Middle frontal gyrus (tissue), 1 donor: ENCODE measurements at regions not wholly inside any gene's neighbourhood (a gene's known extent, or its start where the extent isn't known, plus 50 kb on each side); places are given as distances from the start of the nearest gene placed in this dataset.

ENCODE experiments used
- DNase-seq: peaks from one replicate; pipeline ENCODE4 v3.0.0-alpha.2; 2015; ENCODE audit warnings: low spot score; ENCODE audit errors: extremely low spot score

DNA sequence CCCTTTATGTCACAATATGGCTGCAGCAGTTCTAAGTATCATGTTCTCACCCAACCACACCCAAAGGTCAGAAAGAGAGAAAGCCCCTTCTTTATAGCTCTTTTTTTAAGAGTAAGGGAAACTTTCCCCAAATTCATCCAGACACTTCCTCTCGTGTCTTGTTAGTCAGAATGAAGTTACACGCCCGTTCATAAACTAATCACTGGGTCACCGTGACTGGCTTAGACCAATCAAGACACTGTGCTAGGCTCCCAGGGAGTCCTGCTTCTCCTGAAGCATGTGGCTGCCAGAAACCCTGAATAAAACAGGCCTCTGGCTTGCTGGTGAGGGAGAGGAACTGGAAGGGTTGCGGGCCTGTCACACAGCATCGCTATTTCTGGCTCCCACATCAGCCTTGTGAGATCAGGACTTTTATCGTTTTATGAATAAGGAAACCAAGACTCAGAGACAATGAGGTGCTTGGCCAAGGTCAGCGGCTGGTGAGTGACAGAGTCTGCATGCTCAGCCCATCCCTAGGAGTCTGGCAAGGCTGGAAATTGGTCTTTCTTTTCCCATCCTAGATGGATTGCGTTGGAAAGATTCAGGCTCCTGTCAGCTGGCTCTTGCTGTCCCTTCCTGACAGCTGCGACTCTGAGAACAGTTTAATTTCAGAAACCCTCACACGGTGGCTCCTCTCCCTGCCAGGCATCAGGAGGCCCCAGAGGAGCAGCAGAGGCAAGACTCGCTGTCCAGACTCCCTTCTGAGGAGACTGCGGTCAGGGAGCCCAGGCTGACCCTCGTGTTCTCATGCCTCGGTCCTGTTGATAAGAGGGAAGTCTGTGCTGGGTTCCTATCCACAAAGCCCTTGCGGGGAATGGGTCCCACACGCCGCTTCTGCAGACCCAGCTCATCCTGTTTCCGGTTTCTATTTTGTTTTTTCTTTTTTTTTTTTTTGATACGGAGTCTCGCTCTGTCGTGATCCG lies 104.5 kb upstream of the TAF1B start:
- no peak for DNase-seq

DNA sequence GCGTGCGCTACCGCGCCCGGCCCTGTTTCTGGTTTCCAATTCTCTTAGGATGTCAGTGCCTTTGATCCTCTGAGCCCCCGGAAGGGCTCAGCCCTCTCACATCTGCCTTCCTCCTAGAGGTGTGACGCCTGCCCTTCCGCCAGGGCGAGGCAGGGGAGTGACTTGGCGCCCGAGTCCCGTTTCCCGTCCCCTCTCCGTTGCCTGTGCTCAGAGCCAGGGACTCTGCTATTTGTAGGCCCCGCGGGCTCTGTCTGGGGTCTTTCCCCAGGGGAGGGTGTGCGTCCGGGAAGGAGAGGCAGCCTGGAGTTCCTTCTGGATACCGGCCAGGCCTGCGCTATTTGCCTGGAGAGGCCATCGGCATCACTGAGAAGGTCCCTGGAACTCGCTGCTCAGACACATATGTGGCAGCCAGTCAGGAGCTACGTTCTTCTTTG lies 103.7 kb upstream of the TAF1B start:
- DNase-seq, result no peak

DNA sequence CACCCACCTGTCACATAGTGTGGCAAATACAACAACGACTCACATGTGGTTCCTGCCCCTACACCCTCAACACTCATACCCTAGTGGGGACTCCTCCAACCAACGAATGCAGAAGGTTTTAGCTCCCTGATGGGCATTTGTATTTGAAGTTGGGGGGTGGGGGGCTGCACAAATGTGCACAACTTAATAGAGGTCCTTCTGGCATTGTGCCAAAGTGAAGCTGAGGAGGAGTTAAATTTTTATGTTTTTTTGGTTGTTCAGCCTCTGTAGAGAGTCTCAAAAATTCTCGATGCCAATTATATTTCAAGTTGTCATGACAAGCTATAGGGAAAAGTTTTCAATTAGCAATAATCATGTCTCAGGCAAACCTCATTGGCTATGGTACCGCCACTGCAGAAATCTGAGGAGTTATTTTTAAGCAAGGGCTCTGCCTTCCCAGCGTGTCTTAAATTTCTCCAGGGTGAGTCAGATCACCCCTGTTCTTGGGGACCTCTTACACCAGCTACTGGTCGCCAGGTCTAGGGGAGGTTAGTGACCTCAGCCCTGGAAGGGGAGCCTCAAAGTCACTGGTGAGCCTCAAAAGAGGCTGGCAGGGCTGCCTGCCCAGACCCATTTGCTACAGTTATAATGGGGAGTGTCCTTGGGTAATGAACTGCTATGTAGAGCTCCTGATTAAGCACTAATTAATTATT lies 102.7 kb upstream of the TAF1B start:
- no peak for DNase-seq

DNA sequence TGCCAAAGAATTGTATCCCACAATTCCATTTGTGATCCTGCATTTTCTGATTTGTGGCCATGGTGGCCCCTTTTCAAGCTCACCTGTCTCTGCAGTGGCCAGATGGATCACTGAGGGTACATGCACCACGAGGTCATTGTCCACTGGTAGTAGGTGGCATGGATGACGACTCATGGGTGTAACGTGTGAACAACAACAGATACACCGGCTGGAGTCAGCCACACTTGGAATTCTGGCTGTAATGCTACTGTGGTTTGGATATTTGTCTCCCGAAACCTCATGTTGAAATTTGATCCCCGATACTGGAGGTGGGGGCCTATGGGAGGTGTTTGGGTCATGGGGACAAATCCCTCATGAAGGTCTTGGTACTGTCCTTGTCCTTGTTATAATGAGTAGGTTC lies 102.2 kb upstream of the TAF1B start:
- no peak for DNase-seq

DNA sequence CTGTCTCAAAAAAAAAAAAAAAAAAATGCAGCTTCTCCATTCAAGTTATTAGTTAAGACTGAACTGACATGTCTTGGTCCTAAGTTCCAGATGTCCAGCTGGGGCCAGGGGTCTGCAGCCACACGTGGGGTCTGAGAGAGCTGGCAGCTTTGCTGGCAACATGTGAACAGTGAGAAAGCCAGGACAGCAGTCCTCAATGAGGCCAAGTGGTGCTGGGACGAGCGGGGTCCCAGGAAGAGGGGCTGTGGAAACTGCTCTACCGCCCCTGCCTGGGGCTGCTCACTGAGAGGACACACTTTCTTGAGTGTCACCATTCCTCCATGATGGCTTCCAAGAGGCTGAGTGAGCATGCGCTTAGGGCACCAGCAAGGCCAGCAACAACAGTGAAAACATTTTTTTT lies 100.7 kb upstream of the TAF1B start:
- DNase-seq, result no peak

DNA sequence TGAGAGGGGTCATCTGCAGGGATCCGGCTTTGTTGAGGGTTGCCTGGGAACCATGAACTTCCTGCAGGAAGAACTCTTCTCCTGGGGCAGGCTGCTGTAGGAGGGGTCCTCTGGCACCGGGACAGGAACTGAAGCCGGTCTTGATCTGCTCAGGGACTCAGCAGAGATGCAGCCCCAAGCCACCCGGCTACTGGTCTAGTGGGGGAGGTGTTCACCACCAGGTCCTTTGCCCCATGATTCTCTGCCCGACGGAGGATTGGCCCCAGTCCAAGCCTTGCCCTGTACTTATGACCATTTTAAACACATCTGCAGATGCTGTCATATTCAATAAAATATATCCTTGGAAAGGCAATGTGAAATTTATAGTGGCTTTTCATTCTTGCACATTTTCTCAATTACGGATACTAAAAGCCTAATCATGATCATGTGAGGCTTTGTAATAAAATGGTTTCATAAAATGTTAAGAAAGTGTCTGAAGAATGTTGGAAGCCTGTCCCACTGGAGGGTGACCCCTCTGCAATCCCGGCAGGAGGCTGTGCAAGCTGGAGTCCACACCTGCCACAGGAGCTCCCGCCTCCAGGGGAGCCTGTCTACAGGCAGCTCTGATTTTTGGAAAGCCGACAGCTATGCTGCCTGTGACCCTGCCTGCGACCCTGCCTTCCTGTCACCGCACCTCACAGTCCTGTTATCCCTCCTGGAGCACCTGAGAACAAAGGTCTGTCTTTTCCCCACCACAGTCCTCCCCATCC lies 98.8 kb upstream of the TAF1B start:
- no peak for DNase-seq

DNA sequence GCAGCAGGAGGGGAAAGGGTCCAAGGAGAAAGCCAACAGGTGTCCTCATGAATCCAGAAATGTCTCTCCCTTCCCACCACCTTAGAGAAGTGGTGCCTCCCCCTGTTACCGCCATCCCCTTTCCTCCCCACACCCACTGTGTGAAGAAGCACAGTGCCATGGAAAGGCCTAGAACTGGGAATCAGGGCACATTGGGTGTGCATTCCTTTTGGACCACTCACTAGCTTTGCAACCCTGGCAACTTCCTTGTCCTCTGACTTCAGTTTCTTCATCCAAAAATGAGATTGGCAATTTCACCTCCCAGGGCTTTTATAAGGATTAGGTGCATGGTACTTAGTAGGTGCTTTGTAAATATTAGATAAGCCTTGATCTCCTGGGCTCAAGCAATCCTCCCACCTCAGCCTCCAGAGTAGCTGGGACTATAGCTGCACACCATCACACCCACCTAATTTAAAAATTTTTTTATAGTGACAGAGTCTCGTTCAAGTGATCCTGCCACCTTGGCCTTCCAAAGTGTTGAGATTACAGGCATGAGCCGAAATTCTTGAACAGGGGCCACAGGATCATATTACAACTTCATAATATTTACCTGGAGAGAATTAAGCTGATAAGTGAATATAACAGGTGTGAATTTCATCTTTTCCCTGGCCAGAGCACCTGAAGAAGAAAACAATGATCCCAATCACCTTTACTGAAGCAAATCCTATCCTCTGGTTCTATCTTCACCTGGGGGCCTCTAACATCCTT lies 97.9 kb upstream of the TAF1B start:
- DNase-seq, result no peak

DNA sequence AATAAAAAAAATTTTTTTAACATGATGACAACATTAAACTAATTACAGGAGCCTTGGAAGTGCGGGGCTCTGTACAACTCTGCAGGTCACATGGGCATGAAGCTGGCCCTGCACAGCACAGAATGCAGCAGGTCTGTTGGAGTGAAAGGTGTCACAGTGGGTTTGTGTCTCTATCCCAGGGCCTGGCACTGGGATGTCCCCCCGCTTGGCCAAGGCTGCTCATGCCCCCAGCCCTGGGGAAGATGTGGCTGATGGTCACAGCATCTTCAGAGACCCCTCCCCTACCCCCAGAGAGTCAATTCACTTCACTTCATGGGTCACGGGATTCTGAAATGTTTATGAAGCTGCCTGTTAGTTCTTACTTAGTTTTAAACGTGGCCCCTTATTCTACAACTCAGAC lies 95.9 kb upstream of the TAF1B start:
- DNase-seq, result no peak

DNA sequence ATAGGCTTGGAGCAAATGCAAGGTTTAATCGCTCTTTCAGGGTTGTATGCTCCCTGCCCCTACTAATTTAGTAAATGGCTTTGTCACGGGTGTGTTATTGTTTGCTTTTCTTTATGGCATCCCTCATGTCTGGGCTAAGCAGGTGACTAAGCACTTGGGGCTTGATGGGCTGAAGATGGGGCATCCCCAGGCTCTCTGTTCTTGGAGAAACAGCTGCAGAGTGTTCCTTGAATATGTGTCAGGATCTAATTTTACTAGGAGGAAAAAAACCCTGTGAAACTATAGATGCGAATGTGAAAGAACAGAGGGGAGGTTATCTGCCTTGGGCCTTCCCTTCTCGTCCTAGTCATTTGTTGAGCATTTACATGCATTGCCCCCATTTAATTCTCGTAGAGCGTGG lies 94.7 kb upstream of the TAF1B start:
- no peak for DNase-seq

DNA sequence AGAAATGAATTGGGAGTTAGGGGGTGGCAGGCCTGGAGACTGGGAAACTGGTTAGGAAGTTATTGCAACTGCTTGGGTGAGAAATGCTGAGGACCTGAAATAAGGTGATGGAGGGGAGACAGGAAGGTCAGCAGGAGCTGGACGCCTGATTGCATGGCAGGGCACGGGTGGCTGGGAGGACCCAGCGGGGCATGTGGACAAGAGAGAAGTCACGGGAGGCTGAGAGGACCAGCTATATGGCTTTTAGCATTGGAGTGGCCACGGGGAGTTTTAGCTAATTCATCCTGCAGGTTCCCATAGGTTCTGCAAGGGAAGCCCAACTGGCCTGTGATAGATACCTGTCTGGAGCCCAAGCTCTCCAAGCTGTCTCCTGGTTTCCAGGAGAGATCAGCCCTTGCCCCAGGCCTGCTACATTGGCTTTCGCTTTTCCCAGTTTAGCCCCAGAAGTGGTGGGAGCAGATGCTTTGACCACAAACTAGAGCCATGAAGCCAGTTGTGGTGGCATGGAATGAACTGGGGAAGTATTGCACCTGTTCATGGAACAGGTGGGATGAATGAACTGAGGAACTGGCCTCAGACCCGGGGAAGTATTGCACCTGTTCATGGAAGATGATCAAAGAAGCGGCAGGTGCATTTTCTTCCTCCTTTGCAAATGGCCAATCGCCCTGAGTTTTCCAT lies 93.6 kb upstream of the TAF1B start:
- no peak for DNase-seq

DNA sequence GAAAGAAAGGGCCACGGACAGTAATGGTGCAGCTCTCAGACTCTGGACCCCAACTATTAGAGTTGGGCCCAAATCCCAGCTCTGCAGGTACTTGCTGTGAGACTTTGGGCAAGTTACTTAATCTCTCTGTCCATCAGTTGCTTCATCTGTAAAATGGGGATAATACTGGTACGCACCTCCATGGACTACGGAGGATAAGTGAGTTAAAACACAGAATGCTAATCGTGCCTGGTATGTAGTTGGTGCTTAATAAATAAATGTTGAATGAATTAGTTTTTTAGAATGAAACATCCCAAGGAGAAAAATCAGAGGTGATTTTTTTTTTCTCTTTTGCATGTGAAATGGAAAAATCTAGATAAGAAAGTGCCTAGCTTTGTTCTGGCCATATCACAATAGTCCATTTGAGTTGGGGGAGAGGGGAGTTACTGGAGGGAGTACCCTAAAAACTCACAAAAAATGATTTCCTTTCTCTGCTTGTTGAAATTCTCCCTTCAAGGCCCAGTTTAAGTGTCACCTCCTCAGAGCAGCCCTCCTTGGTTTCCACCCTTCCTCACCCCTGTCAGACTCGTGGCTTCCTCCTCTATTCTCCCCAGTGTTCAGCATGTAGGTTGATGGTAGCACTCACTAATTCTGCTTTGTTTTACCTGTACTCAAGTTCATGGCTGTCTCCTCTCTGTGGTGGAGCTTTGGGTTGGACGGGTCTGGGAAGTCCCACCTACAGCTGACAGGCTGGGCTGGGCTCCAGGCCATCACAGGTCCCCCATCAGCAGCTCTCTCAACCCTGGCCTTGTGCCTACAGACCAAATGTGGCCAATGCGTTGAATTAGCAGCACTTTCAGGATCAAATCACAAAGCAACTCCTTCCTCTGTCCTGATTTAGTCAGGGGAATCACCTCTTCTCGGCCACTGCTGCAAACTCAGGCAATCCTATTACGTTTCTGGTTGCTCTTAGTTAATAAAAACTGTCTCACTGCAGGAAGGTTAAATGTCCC lies 92.8 kb upstream of the TAF1B start:
- no peak for DNase-seq

DNA sequence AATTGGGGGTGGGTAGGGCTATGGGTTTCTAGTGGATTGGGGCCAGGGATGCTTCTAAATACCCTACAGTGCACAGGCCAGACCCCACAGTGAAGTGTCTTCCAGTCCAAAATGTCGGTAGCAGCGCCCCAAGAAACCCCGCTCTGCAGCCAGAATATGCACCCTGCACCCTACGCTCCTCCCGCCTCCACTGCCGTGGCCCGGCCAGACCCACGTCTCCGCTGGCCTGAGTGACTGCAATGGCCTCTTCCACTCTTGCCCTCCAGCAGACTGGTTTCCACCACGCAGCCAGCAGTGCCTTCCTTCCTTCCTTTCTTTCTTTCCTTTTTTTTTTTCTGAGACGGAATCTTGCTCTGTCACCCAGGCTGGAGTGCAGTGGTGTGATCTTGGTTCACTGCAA lies 91.4 kb upstream of the TAF1B start:
- DNase-seq, result no peak

DNA sequence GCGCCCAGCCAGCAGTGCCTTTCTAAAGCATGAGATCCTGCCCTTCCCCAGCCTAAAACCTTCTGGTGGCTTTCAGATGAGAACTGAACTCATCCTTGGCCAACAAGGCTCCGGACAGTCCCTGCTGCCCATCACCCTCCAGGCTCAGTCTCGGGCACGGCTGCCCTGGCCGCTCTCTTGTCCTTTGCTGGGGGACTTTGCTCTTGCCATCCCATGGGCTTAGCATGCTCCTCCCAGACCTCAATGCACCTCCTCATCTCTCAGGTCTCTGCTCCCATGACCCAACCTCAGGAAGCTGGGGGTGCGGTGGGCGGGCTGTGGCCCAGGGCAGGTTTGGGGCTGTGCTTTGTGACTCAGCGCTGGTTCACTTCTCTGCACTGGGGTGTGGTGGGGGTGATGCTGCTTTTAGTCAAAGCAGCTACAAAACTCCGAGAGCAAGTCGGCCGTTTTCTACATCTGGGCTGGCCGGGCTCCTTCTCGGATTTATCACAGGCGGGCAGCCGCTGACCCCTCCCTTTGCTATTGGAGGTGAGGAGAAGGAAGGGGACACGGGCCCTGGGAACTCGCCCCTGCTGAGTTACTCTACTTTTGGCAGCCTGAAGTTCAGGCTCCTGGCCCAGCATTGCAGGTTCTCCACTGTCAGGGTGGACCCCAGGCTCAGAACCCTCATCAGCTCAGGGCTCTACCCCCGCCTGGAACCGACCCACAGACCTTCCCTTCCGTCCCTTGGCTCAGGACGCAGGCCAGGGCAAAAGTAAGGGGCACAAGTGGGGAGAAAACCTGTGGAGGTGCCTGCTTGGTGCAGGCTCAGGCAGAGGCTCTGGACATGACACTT lies 90.6 kb upstream of the TAF1B start:
- no peak for DNase-seq

DNA sequence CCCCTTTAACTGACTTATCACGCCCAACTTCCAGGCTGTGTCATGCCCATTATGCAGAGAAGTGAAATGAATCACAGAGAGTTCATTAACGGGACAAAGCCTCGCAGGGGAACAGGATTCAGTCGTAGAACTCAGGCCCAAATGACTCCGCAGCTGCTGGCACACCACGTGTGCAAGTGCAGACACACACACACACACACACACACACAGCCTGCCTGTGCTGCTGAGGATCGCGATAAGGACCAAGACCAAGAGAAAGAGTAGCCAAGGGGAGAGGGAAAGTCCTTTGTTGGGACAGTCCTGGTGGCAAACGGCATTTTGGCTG lies 90.0 kb upstream of the TAF1B start:
- DNase-seq, result no peak

DNA sequence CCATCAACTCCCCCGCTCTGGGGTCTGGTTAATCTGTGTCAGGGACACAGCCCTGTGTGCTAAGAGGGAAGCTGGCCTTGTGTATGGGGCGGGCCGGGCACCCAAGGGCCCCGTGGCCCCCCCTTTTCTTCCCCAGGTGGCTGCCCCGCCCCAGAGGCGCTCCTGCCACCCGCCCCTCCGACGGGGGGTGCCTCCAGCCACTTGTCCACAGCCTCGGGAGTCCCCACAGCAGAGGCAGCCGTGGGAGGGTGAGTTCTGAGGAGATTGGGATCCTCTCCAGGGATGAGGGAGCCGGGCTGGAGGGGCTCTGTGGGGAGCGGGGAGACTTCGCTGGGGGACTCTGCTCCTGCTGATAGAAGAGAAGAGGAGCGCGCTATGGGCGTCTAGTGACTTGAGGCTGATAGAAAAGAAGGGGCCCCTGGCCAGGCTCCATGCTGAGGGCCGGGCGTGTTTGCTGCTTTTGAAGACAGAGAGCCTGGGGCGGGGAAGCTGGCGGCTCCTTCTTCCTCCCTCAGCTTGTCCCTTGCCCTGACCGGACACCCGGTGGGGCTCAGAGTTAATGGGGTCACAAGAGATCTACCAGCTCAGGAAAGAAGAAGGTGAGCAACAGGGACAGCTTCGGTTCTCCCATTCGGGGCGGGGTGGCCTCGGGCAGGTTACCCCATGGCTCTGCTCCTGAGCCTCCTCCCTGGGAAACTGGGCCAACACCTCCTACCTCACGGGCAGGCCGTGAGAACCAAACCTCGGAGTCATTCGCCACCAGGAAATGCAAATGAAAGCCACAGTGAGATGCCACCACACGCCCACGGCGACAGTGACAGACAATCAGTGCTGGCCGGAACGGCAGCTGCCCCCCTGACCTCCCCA lies 89.4 kb upstream of the TAF1B start:
- DNase-seq, result no peak

DNA sequence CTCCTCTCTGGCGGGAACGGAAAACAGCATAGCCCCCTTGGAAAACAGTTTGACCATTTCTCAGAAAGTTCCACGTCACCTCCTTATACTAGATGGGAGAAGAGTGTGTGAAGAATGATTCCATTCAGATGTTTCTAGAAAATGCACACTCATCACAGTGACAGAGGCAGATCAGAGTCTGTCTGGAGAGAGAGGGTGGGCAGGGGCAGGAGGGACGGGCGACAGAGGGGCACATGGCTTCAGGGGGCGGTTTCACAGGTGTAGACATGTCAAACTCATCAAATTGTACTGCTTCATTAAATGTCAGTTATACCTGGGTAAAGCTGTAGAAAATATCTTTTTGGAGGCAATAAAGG lies 88.8 kb upstream of the TAF1B start:
- no peak for DNase-seq

DNA sequence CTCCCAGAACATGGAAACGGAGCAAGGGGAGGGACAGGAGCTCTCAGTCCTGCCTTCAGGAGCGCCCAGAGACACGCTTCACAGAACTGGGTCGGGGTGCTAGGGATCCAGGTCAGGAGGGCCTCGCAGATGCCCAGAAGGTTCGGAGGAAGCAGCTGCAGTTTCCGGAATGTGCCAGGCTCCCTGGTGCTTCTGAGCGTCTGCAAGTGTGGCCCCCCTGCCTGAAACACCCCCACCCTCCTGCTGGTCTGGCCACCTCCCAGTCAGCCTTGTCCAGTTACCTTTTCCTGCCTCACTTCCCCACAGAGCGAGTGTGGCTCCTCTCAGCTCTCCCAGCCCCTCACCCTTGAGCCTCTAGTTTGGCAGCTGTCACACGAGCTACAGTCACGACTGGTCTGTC lies 88.3 kb upstream of the TAF1B start:
- DNase-seq, result no peak

DNA sequence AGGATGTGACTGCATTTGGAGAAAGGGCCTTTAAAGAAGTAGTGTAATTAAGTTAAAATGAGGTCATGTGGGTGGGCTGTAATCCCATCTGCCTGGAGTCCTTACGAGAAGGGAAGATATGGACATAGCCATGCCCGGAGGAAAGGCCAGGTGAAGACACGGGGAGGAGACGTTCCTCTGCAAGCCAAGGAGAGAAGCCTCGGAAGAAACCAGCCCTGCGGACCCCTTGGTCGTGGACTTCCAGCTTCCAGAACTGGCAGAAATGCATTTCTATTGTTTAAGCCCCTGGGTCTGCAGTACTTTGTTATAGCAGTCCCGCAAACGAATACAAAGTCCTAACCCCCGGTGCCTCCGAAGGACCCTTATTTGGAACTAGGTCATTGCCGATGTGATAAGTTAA lies 87.6 kb upstream of the TAF1B start:
- DNase-seq, result no peak
